ENCODE measurements at regions not wholly inside any gene's neighbourhood (a gene's known extent, or its start where the extent isn't known, plus 50 kb on each side); places are given as distances from the start of the nearest gene placed in this dataset.

DNA sequence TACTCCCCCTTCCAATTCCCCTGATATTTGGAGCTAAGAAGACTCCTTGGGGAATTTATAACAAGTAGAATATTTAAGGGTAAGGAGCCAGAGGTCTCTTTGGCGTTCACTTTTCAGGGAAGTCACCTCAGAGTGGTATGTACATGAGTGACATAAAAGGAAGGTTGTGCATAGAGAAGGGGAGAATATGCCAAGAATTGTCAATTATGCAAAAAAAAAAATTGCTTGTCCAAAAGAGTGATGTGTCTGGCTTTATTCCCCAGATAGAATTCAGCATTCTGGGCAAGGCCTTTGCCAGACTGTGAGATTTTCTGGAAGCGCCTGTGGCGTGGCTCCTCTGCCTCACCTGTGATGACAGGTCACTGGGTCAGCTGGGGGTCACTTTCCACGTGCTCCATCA lies 170.2 kb downstream of the MIAT start:
- Histone ChIP-seq H3K9me3 (ENCODE audit: control insufficient read depth in 2 of 3, insufficient read depth in 1 of 3, low read length in 3 of 3) (no peaks in the 10 kb centered on the region), H3K4me1 (ENCODE audit: control insufficient read depth in 2 of 3, insufficient read depth in 2 of 3, low read depth in 1 of 3, low read length in 3 of 3) (no peaks in the 10 kb centered on the region), H3K36me3 (ENCODE audit: control insufficient read depth in 2 of 3, insufficient read depth in 3 of 3, low read length in 3 of 3) (no peaks in the 10 kb centered on the region), H3K27ac (ENCODE audit: low read depth in 2 of 2, low read length in 2 of 2) (no peak overlapping the region), H3K4me3 (ENCODE audit: low read length in 3 of 3) (no peak overlapping the region), H3K9ac (ENCODE audit: low read length in 3 of 3) (no peak overlapping the region), H3K27me3 (ENCODE audit: control insufficient read depth, insufficient read depth, low read length) (no peaks in the 10 kb centered on the region)
- DNase-seq: no peak
- FAIRE-seq: no peak
- intact Hi-C loops (cut with DNase I): no loop called here
- no peak for TF ChIP-seq CTCF (IDR thresholded peaks at IDR 0.05; ENCODE audit: borderline replicate concordance, extremely low read depth, insufficient read depth)

DNA sequence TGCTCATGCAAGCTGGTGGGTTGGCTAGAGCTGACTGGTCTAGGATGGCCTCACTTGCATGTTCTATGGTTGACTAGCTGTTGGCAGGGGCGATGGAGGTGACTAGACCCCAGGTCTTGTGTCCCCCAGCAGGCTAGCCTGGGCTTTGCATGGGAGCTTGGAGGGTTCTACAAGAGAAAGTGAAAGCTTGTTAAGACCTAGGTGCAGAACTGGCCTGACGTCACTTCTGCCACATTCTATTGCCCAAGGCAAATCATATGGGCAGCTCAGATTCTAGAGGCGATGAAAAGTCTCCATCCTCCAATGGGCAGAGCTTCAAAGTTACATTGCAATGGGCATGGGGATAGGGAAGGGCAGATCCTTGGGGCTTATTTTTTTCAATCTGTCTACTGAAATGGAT lies 170.9 kb downstream of the MIAT start:
- Histone ChIP-seq H3K9me3 (ENCODE audit: control insufficient read depth in 2 of 3, insufficient read depth in 1 of 3, low read length in 3 of 3) (no peaks in the 10 kb centered on the region), H3K36me3 (ENCODE audit: control insufficient read depth in 2 of 3, insufficient read depth in 3 of 3, low read length in 3 of 3) (no peaks in the 10 kb centered on the region), H3K27me3 (ENCODE audit: control insufficient read depth, insufficient read depth, low read length) (no peaks in the 10 kb centered on the region), H3K9ac (ENCODE audit: low read length in 3 of 3) (no peak overlapping the region), H3K4me3 (ENCODE audit: low read length in 3 of 3) (no peak overlapping the region), H3K27ac (ENCODE audit: low read depth in 2 of 2, low read length in 2 of 2) (no peak overlapping the region), H3K4me1 (ENCODE audit: control insufficient read depth in 2 of 3, insufficient read depth in 2 of 3, low read depth in 1 of 3, low read length in 3 of 3) (no peaks in the 10 kb centered on the region)
- intact Hi-C loops (cut with DNase I): no loop called here
- TF ChIP-seq CTCF (IDR thresholded peaks at IDR 0.05; ENCODE audit: borderline replicate concordance, extremely low read depth, insufficient read depth): no peak
- no peak for FAIRE-seq
- DNase-seq: no peak

GRCh38 chr22:26830837-26831236 lies 173.4 kb downstream of the MIAT start:
- Histone ChIP-seq H3K27me3 (ENCODE audit: control insufficient read depth, insufficient read depth, low read length) (no peaks in the 10 kb centered on the region), H3K4me1 (ENCODE audit: control insufficient read depth in 2 of 3, insufficient read depth in 2 of 3, low read depth in 1 of 3, low read length in 3 of 3) (no peaks in the 10 kb centered on the region), H3K9me3 (ENCODE audit: control insufficient read depth in 2 of 3, insufficient read depth in 1 of 3, low read length in 3 of 3) (no peaks in the 10 kb centered on the region), H3K4me3 (ENCODE audit: low read length in 3 of 3) (no peak overlapping the region), H3K36me3 (ENCODE audit: control insufficient read depth in 2 of 3, insufficient read depth in 3 of 3, low read length in 3 of 3) (no peaks in the 10 kb centered on the region), H3K27ac (ENCODE audit: low read depth in 2 of 2, low read length in 2 of 2) (no peak overlapping the region), H3K9ac (ENCODE audit: low read length in 3 of 3) (no peak overlapping the region)
- no peak for FAIRE-seq
- no peak for DNase-seq
- intact Hi-C loops (cut with DNase I): no loop called here
- no peak for TF ChIP-seq CTCF (IDR thresholded peaks at IDR 0.05; ENCODE audit: borderline replicate concordance, extremely low read depth, insufficient read depth)

DNA sequence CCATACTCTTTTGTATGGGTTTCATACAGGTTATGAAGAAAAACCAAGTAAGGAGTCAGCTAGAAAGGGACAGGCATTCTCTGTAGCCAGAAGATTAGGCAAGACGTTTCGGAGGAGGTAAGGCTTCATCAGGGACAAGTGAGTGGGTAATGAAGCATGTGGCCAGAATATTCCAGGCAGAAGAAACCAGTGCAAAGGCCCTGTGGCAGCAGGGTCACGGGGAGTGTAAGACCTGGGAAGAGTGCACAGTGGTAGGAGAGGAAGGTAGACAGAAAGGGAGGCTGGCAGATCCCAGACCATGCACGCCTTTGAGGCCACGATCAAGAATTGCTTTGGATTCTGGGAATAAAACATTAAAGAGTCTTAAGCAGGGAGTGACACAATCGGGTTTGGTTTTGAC lies 177.6 kb downstream of the MIAT start:
- FAIRE-seq: no peak

More for the DNA sequence above, 177.6 kb downstream of the MIAT start:
- DNase-seq: no peak
- no peak for TF ChIP-seq CTCF (IDR thresholded peaks at IDR 0.05; ENCODE audit: borderline replicate concordance, extremely low read depth, insufficient read depth)
- Histone ChIP-seq H3K36me3 (ENCODE audit: control insufficient read depth in 2 of 3, insufficient read depth in 3 of 3, low read length in 3 of 3) (no peaks in the 10 kb centered on the region), H3K4me3 (ENCODE audit: low read length in 3 of 3) (no peak overlapping the region), H3K27me3 (ENCODE audit: control insufficient read depth, insufficient read depth, low read length) (no peaks in the 10 kb centered on the region), H3K9me3 (ENCODE audit: control insufficient read depth in 2 of 3, insufficient read depth in 1 of 3, low read length in 3 of 3) (no peaks in the 10 kb centered on the region), H3K4me1 (ENCODE audit: control insufficient read depth in 2 of 3, insufficient read depth in 2 of 3, low read depth in 1 of 3, low read length in 3 of 3) (no peaks in the 10 kb centered on the region), H3K9ac (ENCODE audit: low read length in 3 of 3) (no peak overlapping the region), H3K27ac (ENCODE audit: low read depth in 2 of 2, low read length in 2 of 2) (no peak overlapping the region)
- intact Hi-C loops (cut with DNase I): no loop called here

All from kidney (tissue), 13 donors.